Activated gamma-delta T cell treated with Interleukin-2 at 50 U/mL for 16 hours (primary cell): ENCODE measurements at regions not wholly inside any gene's neighbourhood (a gene's known extent, or its start where the extent isn't known, plus 50 kb on each side); places are given as distances from the start of the nearest gene placed in this dataset.

ENCODE experiments used
- DNase-seq: peaks from one replicate; pipeline ENCODE4 v3.0.0-alpha.2; 2020

GRCh38 chr9:14391620-14392019, 77.7 kb upstream of the NFIB start:
- DNase-seq = no peak

- no peak for DNase-seq
Observed at GRCh38 chr9:14389657-14390056, 75.7 kb upstream of the NFIB start.

- no peak for DNase-seq
Observed at GRCh38 chr9:14389146-14389545, 75.2 kb upstream of the NFIB start.

- no peak for DNase-seq
Observed at GRCh38 chr9:14383773-14384172, 69.8 kb upstream of the NFIB start.

GRCh38 chr9:14383294-14383693, 69.4 kb upstream of the NFIB start:
- no peak for DNase-seq

- no peak for DNase-seq
Observed at GRCh38 chr9:14380061-14380836, 66.3 kb upstream of the NFIB start.

- no peak for DNase-seq
Observed at GRCh38 chr9:14379280-14379679, 65.3 kb upstream of the NFIB start.

GRCh38 chr9:14373706-14374105, 59.8 kb upstream of the NFIB start:
- DNase-seq = no peak

GRCh38 chr9:14373336-14373666, 59.4 kb upstream of the NFIB start:
- no peak for DNase-seq

- no peak for DNase-seq
Observed at GRCh38 chr9:14372437-14373335, 58.7 kb upstream of the NFIB start.

- no peak for DNase-seq
Observed at GRCh38 chr9:14369011-14369410, 55.1 kb upstream of the NFIB start.

- DNase-seq = no peak
Observed at GRCh38 chr9:14366076-14366475, 52.1 kb upstream of the NFIB start.

- DNase-seq = no peak
Observed at GRCh38 chr9:14365670-14366069, 51.7 kb upstream of the NFIB start.
